ENCODE measurements at regions not wholly inside any gene's neighbourhood (a gene's known extent, or its start where the extent isn't known, plus 50 kb on each side); places are given as distances from the start of the nearest gene placed in this dataset.
A peak's percentile ranks its signal among the peaks of the same experiment; 100 is the strongest.

- no peaks in the 10 kb centered on the region for H3K36me3 ChIP-seq (ENCODE audit: control insufficient read depth in 2 of 2, insufficient read depth in 2 of 2, low read length in 2 of 2)
Measured at GRCh38 chrX:9267415-9267814, 197.4 kb upstream of the TBL1X start.

GRCh38 chrX:9269134-9269533 lies 195.7 kb upstream of the TBL1X start:
- no peaks in the 10 kb centered on the region for H3K27me3 ChIP-seq (ENCODE audit: control insufficient read depth in 1 of 2, insufficient read depth in 2 of 2, low read length in 2 of 2)
- no peak overlapping the region for H3K27ac ChIP-seq (ENCODE audit: low read length)
- no peak overlapping the region for H3K9ac ChIP-seq (ENCODE audit: low read length in 2 of 2)
- H3K9me3 ChIP-seq (ENCODE audit: control insufficient read depth in 2 of 2, low read length in 2 of 2), result no peaks in the 10 kb centered on the region
- no peaks in the 10 kb centered on the region for H3K4me1 ChIP-seq (ENCODE audit: control insufficient read depth, insufficient read depth, low read length)
- no peak overlapping the region for H3K4me3 ChIP-seq (ENCODE audit: low read length in 2 of 2)
- no peaks in the 10 kb centered on the region for H3K36me3 ChIP-seq (ENCODE audit: control insufficient read depth in 2 of 2, insufficient read depth in 2 of 2, low read length in 2 of 2)

More at GRCh38 chrX:9267415-9267814, 197.4 kb upstream of the TBL1X start:
- H3K4me3 ChIP-seq (ENCODE audit: low read length in 2 of 2), result no peak overlapping the region
- no peak overlapping the region for H3K27ac ChIP-seq (ENCODE audit: low read length)
- H3K4me1 ChIP-seq (ENCODE audit: control insufficient read depth, insufficient read depth, low read length), result no peaks in the 10 kb centered on the region
- H3K9ac ChIP-seq (ENCODE audit: low read length in 2 of 2), result no peak overlapping the region
- H3K27me3 ChIP-seq (ENCODE audit: control insufficient read depth in 1 of 2, insufficient read depth in 2 of 2, low read length in 2 of 2), result no peaks in the 10 kb centered on the region
- no peaks in the 10 kb centered on the region for H3K9me3 ChIP-seq (ENCODE audit: control insufficient read depth in 2 of 2, low read length in 2 of 2)

GRCh38 chrX:9271789-9272525 lies 192.9 kb upstream of the TBL1X start:
- H3K4me1 ChIP-seq (ENCODE audit: control insufficient read depth, insufficient read depth, low read length), result no peaks in the 10 kb centered on the region
- no peak overlapping the region for H3K4me3 ChIP-seq (ENCODE audit: low read length in 2 of 2)
- H3K9ac ChIP-seq (ENCODE audit: low read length in 2 of 2), result no peak overlapping the region
- H3K27me3 ChIP-seq (ENCODE audit: control insufficient read depth in 1 of 2, insufficient read depth in 2 of 2, low read length in 2 of 2), result no peaks in the 10 kb centered on the region
- H3K27ac ChIP-seq (ENCODE audit: low read length), result no peak overlapping the region
- H3K9me3 ChIP-seq (ENCODE audit: control insufficient read depth in 2 of 2, low read length in 2 of 2), result no peaks in the 10 kb centered on the region
- H3K36me3 ChIP-seq (ENCODE audit: control insufficient read depth in 2 of 2, insufficient read depth in 2 of 2, low read length in 2 of 2), result no peaks in the 10 kb centered on the region

GRCh38 chrX:9273744-9274143 lies 191.1 kb upstream of the TBL1X start:
- Histone ChIP-seq H3K4me1 (ENCODE audit: control insufficient read depth, insufficient read depth, low read length) (no peaks in the 10 kb centered on the region), H3K9me3 (ENCODE audit: control insufficient read depth in 2 of 2, low read length in 2 of 2) (no peaks in the 10 kb centered on the region), H3K27me3 (ENCODE audit: control insufficient read depth in 1 of 2, insufficient read depth in 2 of 2, low read length in 2 of 2) (no peaks in the 10 kb centered on the region), H3K36me3 (ENCODE audit: control insufficient read depth in 2 of 2, insufficient read depth in 2 of 2, low read length in 2 of 2) (no peaks in the 10 kb centered on the region), H3K27ac (ENCODE audit: low read length) (no peak overlapping the region), H3K9ac (ENCODE audit: low read length in 2 of 2) (no peak overlapping the region), H3K4me3 (ENCODE audit: low read length in 2 of 2) (no peak overlapping the region)

- H3K27me3 ChIP-seq (ENCODE audit: control insufficient read depth in 1 of 2, insufficient read depth in 2 of 2, low read length in 2 of 2), result no peaks in the 10 kb centered on the region
- H3K9ac ChIP-seq (ENCODE audit: low read length in 2 of 2), result no peak overlapping the region
- H3K36me3 ChIP-seq (ENCODE audit: control insufficient read depth in 2 of 2, insufficient read depth in 2 of 2, low read length in 2 of 2), result no peaks in the 10 kb centered on the region
- H3K9me3 ChIP-seq (ENCODE audit: control insufficient read depth in 2 of 2, low read length in 2 of 2), result no peaks in the 10 kb centered on the region
- peak overlapping the region in 1 of 2 donors; percentile 49 for H3K4me3 ChIP-seq (ENCODE audit: low read length in 2 of 2)
- H3K4me1 ChIP-seq (ENCODE audit: control insufficient read depth, insufficient read depth, low read length), result no peaks in the 10 kb centered on the region
- no peak overlapping the region for H3K27ac ChIP-seq (ENCODE audit: low read length)
Measured at GRCh38 chrX:9278475-9279233, 186.2 kb upstream of the TBL1X start.

- H3K36me3 ChIP-seq (ENCODE audit: control insufficient read depth in 2 of 2, insufficient read depth in 2 of 2, low read length in 2 of 2), result no peaks in the 10 kb centered on the region
- no peaks in the 10 kb centered on the region for H3K4me1 ChIP-seq (ENCODE audit: control insufficient read depth, insufficient read depth, low read length)
- no peaks in the 10 kb centered on the region for H3K9me3 ChIP-seq (ENCODE audit: control insufficient read depth in 2 of 2, low read length in 2 of 2)
- no peak overlapping the region for H3K27ac ChIP-seq (ENCODE audit: low read length)
- H3K27me3 ChIP-seq (ENCODE audit: control insufficient read depth in 1 of 2, insufficient read depth in 2 of 2, low read length in 2 of 2), result no peaks in the 10 kb centered on the region
- peak overlapping the region in 1 of 2 donors; percentile 49 for H3K4me3 ChIP-seq (ENCODE audit: low read length in 2 of 2)
- no peak overlapping the region for H3K9ac ChIP-seq (ENCODE audit: low read length in 2 of 2)
Measured at GRCh38 chrX:9279234-9279544, 185.7 kb upstream of the TBL1X start.

GRCh38 chrX:9280831-9281230 lies 184.0 kb upstream of the TBL1X start:
- Histone ChIP-seq H3K4me1 (ENCODE audit: control insufficient read depth, insufficient read depth, low read length) (no peaks in the 10 kb centered on the region), H3K9ac (ENCODE audit: low read length in 2 of 2) (no peak overlapping the region), H3K36me3 (ENCODE audit: control insufficient read depth in 2 of 2, insufficient read depth in 2 of 2, low read length in 2 of 2) (no peaks in the 10 kb centered on the region), H3K9me3 (ENCODE audit: control insufficient read depth in 2 of 2, low read length in 2 of 2) (no peaks in the 10 kb centered on the region), H3K27me3 (ENCODE audit: control insufficient read depth in 1 of 2, insufficient read depth in 2 of 2, low read length in 2 of 2) (no peaks in the 10 kb centered on the region), H3K4me3 (ENCODE audit: low read length in 2 of 2) (no peak overlapping the region), H3K27ac (ENCODE audit: low read length) (no peak overlapping the region)

- H3K27me3 ChIP-seq (ENCODE audit: control insufficient read depth in 1 of 2, insufficient read depth in 2 of 2, low read length in 2 of 2), result no peaks in the 10 kb centered on the region
- no peak overlapping the region for H3K27ac ChIP-seq (ENCODE audit: low read length)
- H3K9ac ChIP-seq (ENCODE audit: low read length in 2 of 2), result no peak overlapping the region
- H3K36me3 ChIP-seq (ENCODE audit: control insufficient read depth in 2 of 2, insufficient read depth in 2 of 2, low read length in 2 of 2), result no peaks in the 10 kb centered on the region
- no peaks in the 10 kb centered on the region for H3K4me1 ChIP-seq (ENCODE audit: control insufficient read depth, insufficient read depth, low read length)
- no peaks in the 10 kb centered on the region for H3K9me3 ChIP-seq (ENCODE audit: control insufficient read depth in 2 of 2, low read length in 2 of 2)
- H3K4me3 ChIP-seq (ENCODE audit: low read length in 2 of 2), result no peak overlapping the region
Measured at GRCh38 chrX:9282325-9282724, 182.5 kb upstream of the TBL1X start.

GRCh38 chrX:9285342-9285771 lies 179.5 kb upstream of the TBL1X start:
- H3K27me3 ChIP-seq (ENCODE audit: control insufficient read depth in 1 of 2, insufficient read depth in 2 of 2, low read length in 2 of 2), result no peaks in the 10 kb centered on the region
- H3K9me3 ChIP-seq (ENCODE audit: control insufficient read depth in 2 of 2, low read length in 2 of 2), result no peaks in the 10 kb centered on the region
- no peak overlapping the region for H3K4me3 ChIP-seq (ENCODE audit: low read length in 2 of 2)
- no peak overlapping the region for H3K27ac ChIP-seq (ENCODE audit: low read length)
- H3K4me1 ChIP-seq (ENCODE audit: control insufficient read depth, insufficient read depth, low read length), result no peaks in the 10 kb centered on the region
- no peak overlapping the region for H3K9ac ChIP-seq (ENCODE audit: low read length in 2 of 2)
- H3K36me3 ChIP-seq (ENCODE audit: control insufficient read depth in 2 of 2, insufficient read depth in 2 of 2, low read length in 2 of 2), result no peaks in the 10 kb centered on the region

- Histone ChIP-seq H3K27ac (ENCODE audit: low read length) (no peak overlapping the region), H3K4me3 (ENCODE audit: low read length in 2 of 2) (no peak overlapping the region), H3K9me3 (ENCODE audit: control insufficient read depth in 2 of 2, low read length in 2 of 2) (no peaks in the 10 kb centered on the region), H3K9ac (ENCODE audit: low read length in 2 of 2) (no peak overlapping the region), H3K4me1 (ENCODE audit: control insufficient read depth, insufficient read depth, low read length) (no peaks in the 10 kb centered on the region), H3K27me3 (ENCODE audit: control insufficient read depth in 1 of 2, insufficient read depth in 2 of 2, low read length in 2 of 2) (no peaks in the 10 kb centered on the region), H3K36me3 (ENCODE audit: control insufficient read depth in 2 of 2, insufficient read depth in 2 of 2, low read length in 2 of 2) (no peaks in the 10 kb centered on the region)
Measured at GRCh38 chrX:9286234-9286633, 178.6 kb upstream of the TBL1X start.

- Histone ChIP-seq H3K9me3 (ENCODE audit: control insufficient read depth in 2 of 2, low read length in 2 of 2) (no peaks in the 10 kb centered on the region), H3K4me1 (ENCODE audit: control insufficient read depth, insufficient read depth, low read length) (no peaks in the 10 kb centered on the region), H3K4me3 (ENCODE audit: low read length in 2 of 2) (peak overlapping the region in 1 of 2 donors; percentile 62), H3K36me3 (ENCODE audit: control insufficient read depth in 2 of 2, insufficient read depth in 2 of 2, low read length in 2 of 2) (no peaks in the 10 kb centered on the region), H3K27me3 (ENCODE audit: control insufficient read depth in 1 of 2, insufficient read depth in 2 of 2, low read length in 2 of 2) (peaks cover 0 to 5% of the 10 kb centered on the region in 2 donors), H3K9ac (ENCODE audit: low read length in 2 of 2) (no peak overlapping the region), H3K27ac (ENCODE audit: low read length) (no peak overlapping the region)
Measured at GRCh38 chrX:9291629-9292028, 173.2 kb upstream of the TBL1X start.

Measured in stomach smooth muscle (tissue), 2 donors.